ENCODE measurements at regions not wholly inside any gene's neighbourhood (a gene's known extent, or its start where the extent isn't known, plus 50 kb on each side); places are given as distances from the start of the nearest gene placed in this dataset.
"Not testable (repeated sequence)": the region's sequence is repeated elsewhere in the genome, so short reads cannot be mapped to it uniquely, and the experiment has no call there.

DNA sequence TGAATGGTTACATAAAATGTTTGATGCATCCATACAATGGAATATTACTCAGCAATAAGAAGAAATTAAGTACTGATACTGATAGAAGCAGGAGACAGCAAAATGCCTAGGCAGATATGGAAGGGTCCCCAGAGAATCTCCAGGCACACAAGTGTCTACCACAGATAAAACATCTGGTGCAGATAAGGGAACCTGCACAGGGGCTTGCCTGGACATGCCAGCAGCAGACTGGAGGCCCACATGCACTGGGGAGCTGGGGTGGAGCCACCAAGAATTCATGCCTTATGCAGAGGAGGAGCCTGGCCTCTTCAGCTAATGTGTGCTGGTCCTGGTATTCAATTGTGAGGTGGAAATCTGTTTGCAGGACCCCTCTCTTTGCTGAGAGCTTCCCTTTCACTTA is 129.2 kb upstream of the CTSV start:
- H4K20me1 ChIP-seq (ENCODE audit: insufficient read depth, low read length); POLR2A ChIA-PET; H2AFZ ChIP-seq (ENCODE audit: low read length); FAIRE-seq; intact Hi-C loops (cut with micrococcal nuclease; ENCODE audit: unreplicated experiment); H3K27me3 ChIP-seq (ENCODE audit: control insufficient read depth in 1 of 2, insufficient read depth in 2 of 2, low read length in 2 of 2); H3K36me3 ChIP-seq (replicated peaks in 1 of 2; ENCODE audit: control insufficient read depth in 1 of 2, insufficient read depth in 2 of 2, low read length in 2 of 2); DNase-seq (ENCODE audit: low spot score); H3K9ac ChIP-seq (ENCODE audit: insufficient read depth, low read depth, low read length); H3K79me2 ChIP-seq (ENCODE audit: insufficient read depth, low read length); BruUV-seq (replicated peaks); H3K4me3 ChIP-seq (replicated peaks in 1 of 3; ENCODE audit: insufficient read depth in 1 of 3, low read depth in 2 of 3, low read length in 3 of 3); ATAC-seq; H3K27ac ChIP-seq (ENCODE audit: extremely low read length, insufficient read depth, low read length); in situ Hi-C loops (cut with HindIII; ENCODE audit: extremely low pct_ligation_motif_present, low pct_unique_long_range_greater_than_20kb); H3K4me1 ChIP-seq (ENCODE audit: insufficient read depth, low read length); CTCF ChIA-PET (ENCODE audit: low intra/inter-chr PET ratio, low total read pairs); H3K4me2 ChIP-seq (ENCODE audit: low read depth, low read length); H3K9me3 ChIP-seq (ENCODE audit: low read length): not testable (repeated sequence)
- peak; percentile 98 for TF ChIP-seq TP53 (CRISPR knock-in tag; conservative IDR thresholded peaks at IDR 0.05)

DNA sequence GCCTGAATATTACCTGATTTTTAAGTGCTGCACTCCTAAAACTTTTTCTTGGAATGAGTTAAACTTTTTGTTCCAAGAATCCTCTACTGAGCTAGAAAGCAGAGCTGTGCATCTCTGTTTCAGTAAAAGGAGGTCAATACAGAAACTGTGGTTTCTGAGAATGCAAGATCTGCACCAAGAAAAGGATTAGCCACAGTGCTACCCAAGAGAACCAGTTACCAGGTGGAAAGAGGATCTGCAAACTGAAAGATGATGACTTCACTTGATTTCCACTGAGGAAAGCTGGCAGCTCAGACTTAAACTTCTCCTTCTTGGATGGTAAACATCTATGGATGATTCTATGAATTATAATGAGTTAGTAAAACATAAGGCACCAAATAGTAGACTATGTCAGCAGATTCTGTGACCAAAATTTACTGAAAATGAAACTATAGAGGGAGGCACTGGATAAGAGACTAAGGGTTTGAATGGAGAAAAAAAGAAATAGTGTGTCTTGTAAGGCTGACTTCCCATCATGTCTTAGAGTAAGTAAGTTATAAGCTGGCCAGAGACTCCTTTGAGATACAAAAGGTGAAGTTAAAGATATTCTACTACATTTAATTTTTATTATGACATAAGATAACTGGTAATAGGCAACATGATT is 127.7 kb upstream of the CTSV start:
- H3K27ac ChIP-seq (ENCODE audit: extremely low read length, insufficient read depth, low read length); ATAC-seq; BruUV-seq (replicated peaks); CTCF ChIA-PET (ENCODE audit: low intra/inter-chr PET ratio, low total read pairs); in situ Hi-C loops (cut with HindIII; ENCODE audit: extremely low pct_ligation_motif_present, low pct_unique_long_range_greater_than_20kb); DNase-seq (ENCODE audit: low spot score); H4K20me1 ChIP-seq (ENCODE audit: insufficient read depth, low read length); H3K36me3 ChIP-seq (replicated peaks in 1 of 2; ENCODE audit: control insufficient read depth in 1 of 2, insufficient read depth in 2 of 2, low read length in 2 of 2); H3K27me3 ChIP-seq (ENCODE audit: control insufficient read depth in 1 of 2, insufficient read depth in 2 of 2, low read length in 2 of 2); H3K4me1 ChIP-seq (ENCODE audit: insufficient read depth, low read length); H2AFZ ChIP-seq (ENCODE audit: low read length); FAIRE-seq; H3K9ac ChIP-seq (ENCODE audit: insufficient read depth, low read depth, low read length); H3K9me3 ChIP-seq (ENCODE audit: low read length); H3K4me2 ChIP-seq (ENCODE audit: low read depth, low read length); H3K79me2 ChIP-seq (ENCODE audit: insufficient read depth, low read length); intact Hi-C loops (cut with micrococcal nuclease; ENCODE audit: unreplicated experiment); POLR2A ChIA-PET; H3K4me3 ChIP-seq (replicated peaks in 1 of 3; ENCODE audit: insufficient read depth in 1 of 3, low read depth in 2 of 3, low read length in 3 of 3): not testable (repeated sequence)

DNA sequence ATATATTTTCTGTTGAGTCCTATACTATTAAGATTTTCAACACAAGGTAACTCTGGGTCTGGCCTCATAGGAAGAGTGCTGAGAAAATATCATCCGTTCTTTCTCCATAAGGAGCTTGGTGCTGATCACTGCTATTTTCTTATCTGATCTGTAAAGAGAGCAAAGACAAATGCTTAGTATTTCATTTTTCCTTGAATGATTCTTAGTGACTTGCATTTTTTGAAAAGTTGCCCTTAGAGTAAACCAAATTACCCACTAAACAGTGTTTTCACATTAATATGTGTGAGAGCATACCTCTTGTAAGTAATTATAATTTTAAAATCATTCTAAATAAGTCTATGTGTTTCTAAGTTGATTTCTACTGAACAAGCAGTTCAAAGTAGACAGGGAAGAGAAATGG is 121.3 kb upstream of the CTSV start:
- H3K9ac ChIP-seq (ENCODE audit: insufficient read depth, low read depth, low read length) = no peak overlapping the region
- in situ Hi-C loops (cut with HindIII; ENCODE audit: extremely low pct_ligation_motif_present, low pct_unique_long_range_greater_than_20kb) (no loop called here), intact Hi-C loops (cut with micrococcal nuclease; ENCODE audit: unreplicated experiment) (no loop called here)
- no peak overlapping the region for H3K27ac ChIP-seq (ENCODE audit: extremely low read length, insufficient read depth, low read length)
- no peak for FAIRE-seq
- no TSS peak for BruUV-seq (replicated peaks)
- H3K4me1 ChIP-seq (ENCODE audit: insufficient read depth, low read length) = no peaks in the 10 kb centered on the region
- DNase-seq (ENCODE audit: low spot score) = no peak
- CTCF ChIA-PET (ENCODE audit: low intra/inter-chr PET ratio, low total read pairs) = no interaction called here
- ATAC-seq = no peak
- no peaks in the 10 kb centered on the region for H3K79me2 ChIP-seq (ENCODE audit: insufficient read depth, low read length)
- no peaks in the 10 kb centered on the region for H4K20me1 ChIP-seq (ENCODE audit: insufficient read depth, low read length)
- H2AFZ ChIP-seq (ENCODE audit: low read length) = no peak overlapping the region
- H3K36me3 ChIP-seq (replicated peaks in 1 of 2; ENCODE audit: control insufficient read depth in 1 of 2, insufficient read depth in 2 of 2, low read length in 2 of 2) = no peaks in the 10 kb centered on the region
- POLR2A ChIA-PET = no interaction called here
- H3K9me3 ChIP-seq (ENCODE audit: low read length) = no peaks in the 10 kb centered on the region
- H3K27me3 ChIP-seq (ENCODE audit: control insufficient read depth in 1 of 2, insufficient read depth in 2 of 2, low read length in 2 of 2) = no peaks in the 10 kb centered on the region
- no peak overlapping the region for H3K4me2 ChIP-seq (ENCODE audit: low read depth, low read length)
- H3K4me3 ChIP-seq (replicated peaks in 1 of 3; ENCODE audit: insufficient read depth in 1 of 3, low read depth in 2 of 3, low read length in 3 of 3) = no peak overlapping the region
- 69% methylated on average over 1 of the region's 1 CpG for WGBS (ENCODE audit: low lambda C conversion rate)
- TF ChIP-seq, protein P1, sequence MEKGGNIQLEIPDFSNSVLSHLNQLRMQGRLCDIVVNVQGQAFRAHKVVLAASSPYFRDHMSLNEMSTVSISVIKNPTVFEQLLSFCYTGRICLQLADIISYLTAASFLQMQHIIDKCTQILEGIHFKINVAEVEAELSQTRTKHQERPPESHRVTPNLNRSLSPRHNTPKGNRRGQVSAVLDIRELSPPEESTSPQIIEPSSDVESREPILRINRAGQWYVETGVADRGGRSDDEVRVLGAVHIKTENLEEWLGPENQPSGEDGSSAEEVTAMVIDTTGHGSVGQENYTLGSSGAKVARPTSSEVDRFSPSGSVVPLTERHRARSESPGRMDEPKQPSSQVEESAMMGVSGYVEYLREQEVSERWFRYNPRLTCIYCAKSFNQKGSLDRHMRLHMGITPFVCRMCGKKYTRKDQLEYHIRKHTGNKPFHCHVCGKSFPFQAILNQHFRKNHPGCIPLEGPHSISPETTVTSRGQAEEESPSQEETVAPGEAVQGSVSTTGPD (CRISPR knock-in tag; IDR thresholded peaks at IDR 0.05) = no peak
- TF ChIP-seq NFYC (CRISPR knock-in tag; IDR thresholded peaks at IDR 0.05) (no peak), POLR2A (IDR thresholded peaks at IDR 0.05; ENCODE audit: insufficient read depth in 1 of 2, low read depth in 2 of 2, low read length in 2 of 2) (no peak), RORA (CRISPR knock-in tag; IDR thresholded peaks at IDR 0.05) (no peak), ZC3H4 (CRISPR knock-in tag; IDR thresholded peaks at IDR 0.05; ENCODE audit: borderline replicate concordance) (no peak), ISX (CRISPR knock-in tag; conservative IDR thresholded peaks at IDR 0.05) (no peak), U2AF2 (IDR thresholded peaks at IDR 0.05; ENCODE audit: low read depth, low read length) (no peak), KLF15 (CRISPR knock-in tag; IDR thresholded peaks at IDR 0.05; ENCODE audit: borderline replicate concordance) (no peak), KLF11 (CRISPR knock-in tag; IDR thresholded peaks at IDR 0.05) (no peak), TBX3 (IDR thresholded peaks at IDR 0.05; ENCODE audit: borderline replicate concordance) (no peak), ZNF549 (CRISPR knock-in tag; IDR thresholded peaks at IDR 0.05) (no peak), MAFF (IDR thresholded peaks at IDR 0.05; ENCODE audit: low read depth, low read length) (no peak), ZFAT (CRISPR knock-in tag; conservative IDR thresholded peaks at IDR 0.05) (no peak), FOXM1 (CRISPR knock-in tag; IDR thresholded peaks at IDR 0.05) (no peak)
